PC-9 (cell line): ENCODE measurements at regions not wholly inside any gene's neighbourhood (a gene's known extent, or its start where the extent isn't known, plus 50 kb on each side); places are given as distances from the start of the nearest gene placed in this dataset.

Source experiments
- BruUV-seq: library from RNA; stranded (reverse); fragments of 400-500 nt; replicated peaks from 2 replicates; lab custom pipeline; 2021; lab: Mats Ljungman, UMichigan
- CTCF ChIA-PET: fragments of 300-600 bp; sonication (Branson Sonifier 250); formaldehyde crosslinking; loops from one replicate; lab custom pipeline; 2022; ENCODE audit warnings: antibody characterized with exemption; lab: Charles Lee
- POLR2A ChIA-PET: fragments of 300-600 bp; sonication (Branson Sonifier 250); formaldehyde crosslinking; loops from one replicate; lab custom pipeline; 2022; ENCODE audit warnings: antibody characterized with exemption; ENCODE audit not compliant: unreplicated experiment; lab: Charles Lee
- DNase-seq, 2 experiments: peaks; one replicate each; pipeline versions ENCODE4 v3.0.0 to v3.0.0-alpha.2; 2015 to 2022; ENCODE audit warnings: mixed read lengths in 1 of 2
- H2AFZ ChIP-seq: fragments of 200-600 bp; sonication (generic); 2 replicates; pipeline ENCODE4 v1.8.1; 2017; ENCODE audit warnings: antibody characterized with exemption
- H3F3A ChIP-seq: fragments of 200-600 bp; sonication (generic); 2 replicates; pipeline ENCODE4 v1.8.1; 2017; ENCODE audit warnings: antibody characterized with exemption, mild to moderate bottlenecking, low read depth; ENCODE audit not compliant: insufficient read depth
- H3K27ac ChIP-seq: fragments of 200-600 bp; sonication (generic); 2 replicates; pipeline ENCODE4 v1.6.1; 2016; ENCODE audit warnings: mixed run types
- H3K27me3 ChIP-seq: fragments of 200-600 bp; sonication (generic); 2 replicates; pipeline ENCODE4 v1.6.1; 2016; ENCODE audit warnings: low read depth, mixed run types; ENCODE audit not compliant: insufficient read depth
- H3K36me3 ChIP-seq: fragments of 200-600 bp; sonication (generic); 2 replicates; pipeline ENCODE4 v1.6.1; 2016; ENCODE audit warnings: low read depth, mixed run types
- H3K4me1 ChIP-seq: fragments of 200-600 bp; sonication (generic); replicated peaks from 2 replicates; pipeline ENCODE4 v1.6.1; 2016; ENCODE audit warnings: mixed run types; ENCODE audit not compliant: insufficient read depth
- H3K4me2 ChIP-seq: fragments of 200-600 bp; sonication (generic); 2 replicates; pipeline ENCODE4 v1.6.1; 2017; ENCODE audit warnings: mixed run types
- H3K4me3 ChIP-seq: fragments of 200-600 bp; sonication (generic); 2 replicates; pipeline ENCODE4 v1.6.1; 2016; ENCODE audit warnings: mixed run types
- H3K79me2 ChIP-seq: fragments of 200-600 bp; sonication (generic); 2 replicates; pipeline ENCODE4 v1.6.1; 2017; ENCODE audit warnings: low read depth, mixed run types
- H3K9me2 ChIP-seq: fragments of 200-600 bp; sonication (generic); 2 replicates; pipeline ENCODE4 v1.8.1; 2017; ENCODE audit warnings: mild to moderate bottlenecking; ENCODE audit not compliant: insufficient read depth
- H3K9me3 ChIP-seq: fragments of 200-600 bp; sonication (generic); 2 replicates; pipeline ENCODE4 v1.8.1; 2016; ENCODE audit warnings: low read depth; ENCODE audit not compliant: insufficient read depth
- H4K20me1 ChIP-seq: fragments of 200-600 bp; sonication (generic); 2 replicates; pipeline ENCODE4 v1.8.1; 2017; ENCODE audit not compliant: insufficient read depth
- CTCF ChIP-seq: fragments of 200-600 bp; sonication (generic); conservative IDR thresholded peaks from 2 replicates; pipeline ENCODE4 v1.6.1; 2017; ENCODE audit warnings: mixed run types, antibody characterized with exemption, mild to moderate bottlenecking, moderate library complexity
- EZH2 ChIP-seq: fragments of 200-600 bp; sonication (generic); IDR thresholded peaks from 2 replicates; pipeline ENCODE4 v1.8.0; 2017; ENCODE audit warnings: antibody characterized with exemption, low read depth
- intact Hi-C: fragments of 100-400 bp; cut with micrococcal nuclease; formaldehyde crosslinking; loops from one replicate; pipeline ENCODE4 v1.10.0; 2022; ENCODE audit not compliant: unreplicated experiment

- no peaks in the 10 kb centered on the region for H3K4me1 ChIP-seq
- H3K27me3 ChIP-seq = no peaks in the 10 kb centered on the region
- no peaks in the 10 kb centered on the region for H3K36me3 ChIP-seq
- no peaks in the 10 kb centered on the region for H3K9me3 ChIP-seq
- no peaks in the 10 kb centered on the region for H3K79me2 ChIP-seq
- no peak overlapping the region for H2AFZ ChIP-seq
- no peak for DNase-seq
- H3F3A ChIP-seq = no peaks in the 10 kb centered on the region
- no peak for TF ChIP-seq EZH2
- TF ChIP-seq CTCF = no peak
- H3K9me2 ChIP-seq = no peaks in the 10 kb centered on the region
- no peak overlapping the region for H3K27ac ChIP-seq
- intact Hi-C loops = no loop called here
- H4K20me1 ChIP-seq = no peaks in the 10 kb centered on the region
- BruUV-seq = no TSS peak
- CTCF ChIA-PET = no interaction called here
- POLR2A ChIA-PET = no interaction called here
- H3K4me3 ChIP-seq = no peak overlapping the region
- H3K4me2 ChIP-seq = no peak overlapping the region
Measured at GRCh38 chr9:20276762-20277161, 345.5 kb downstream of the MLLT3 start.

DNA sequence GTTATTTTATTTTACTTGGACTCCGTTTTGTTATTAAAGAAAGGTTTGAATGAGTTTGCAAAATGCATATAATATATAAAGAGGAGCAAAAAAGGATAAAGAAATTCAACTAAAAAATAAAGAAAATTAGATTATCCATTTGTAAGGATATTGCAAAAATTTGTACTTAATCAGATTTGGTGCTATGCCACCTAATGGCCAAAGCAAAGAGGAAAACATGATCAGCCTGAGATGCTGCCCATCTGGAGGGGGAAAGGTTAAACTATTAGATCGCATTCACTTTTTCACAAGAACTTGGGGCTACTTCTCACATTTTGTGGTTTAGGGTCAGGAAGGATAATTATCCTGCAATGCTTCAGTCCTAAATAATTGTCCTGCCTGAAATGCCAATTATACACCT is 350.6 kb downstream of the MLLT3 start:
- Histone ChIP-seq H3K4me3 (no peak overlapping the region), H4K20me1 (no peaks in the 10 kb centered on the region), H3F3A (no peaks in the 10 kb centered on the region), H3K27me3 (no peaks in the 10 kb centered on the region), H3K9me3 (no peaks in the 10 kb centered on the region), H3K4me2 (no peak overlapping the region), H3K9me2 (no peaks in the 10 kb centered on the region), H3K27ac (no peak overlapping the region), H3K79me2 (no peaks in the 10 kb centered on the region), H3K36me3 (no peaks in the 10 kb centered on the region), H3K4me1 (no peaks in the 10 kb centered on the region), H2AFZ (no peak overlapping the region)
- ChIA-PET CTCF (no interaction called here), POLR2A (no interaction called here)
- DNase-seq = no peak
- TF ChIP-seq EZH2 (no peak), CTCF (no peak)
- intact Hi-C loops = no loop called here
- BruUV-seq = no TSS peak

GRCh38 chr9:20271096-20271495 is 351.2 kb downstream of the MLLT3 start:
- ChIA-PET CTCF (no interaction called here), POLR2A (no interaction called here)
- H3F3A ChIP-seq = no peaks in the 10 kb centered on the region
- no peaks in the 10 kb centered on the region for H3K27me3 ChIP-seq
- intact Hi-C loops = no loop called here
- DNase-seq = no peak
- no peaks in the 10 kb centered on the region for H3K79me2 ChIP-seq
- no peak overlapping the region for H3K4me2 ChIP-seq
- no peak overlapping the region for H3K4me3 ChIP-seq
- H3K4me1 ChIP-seq = no peaks in the 10 kb centered on the region
- H3K9me3 ChIP-seq = no peaks in the 10 kb centered on the region
- no peak overlapping the region for H2AFZ ChIP-seq
- no peaks in the 10 kb centered on the region for H3K9me2 ChIP-seq
- H3K36me3 ChIP-seq = no peaks in the 10 kb centered on the region
- no peak overlapping the region for H3K27ac ChIP-seq
- no TSS peak for BruUV-seq
- no peaks in the 10 kb centered on the region for H4K20me1 ChIP-seq
- no peak for TF ChIP-seq EZH2
- TF ChIP-seq CTCF = no peak
